Loucy (cell line): ENCODE measurements at regions not wholly inside any gene's neighbourhood (a gene's known extent, or its start where the extent isn't known, plus 50 kb on each side); places are given as distances from the start of the nearest gene placed in this dataset.
A peak's percentile ranks its signal among the peaks of the same experiment; 100 is the strongest.

Source experiments
- H2AFZ ChIP-seq: fragments of 200-600 bp; sonication (generic); 2 replicates; pipeline ENCODE4 v1.6.0; 2016; ENCODE audit warnings: antibody characterized with exemption, mild to moderate bottlenecking, low read length, moderate library complexity
- H3F3A ChIP-seq: fragments of 200-600 bp; 2 replicates; pipeline ENCODE4 v1.6.0; 2016; ENCODE audit warnings: antibody characterized with exemption, low read depth, mild to moderate bottlenecking
- H3K27me3 ChIP-seq: fragments of 200-600 bp; sonication (generic); 2 replicates; pipeline ENCODE4 v1.6.1; 2014; ENCODE audit warnings: low read length, mild to moderate bottlenecking; ENCODE audit not compliant: insufficient read depth, poor library complexity, severe bottlenecking
- H3K36me3 ChIP-seq: fragments of 200-600 bp; sonication (generic); 2 replicates; pipeline ENCODE4 v1.6.1; 2016; ENCODE audit warnings: low read length; ENCODE audit not compliant: insufficient read depth
- H3K4me1 ChIP-seq: fragments of 200-600 bp; sonication (generic); 2 replicates; pipeline ENCODE4 v1.5.1; 2014; ENCODE audit warnings: low read length, mild to moderate bottlenecking; ENCODE audit not compliant: insufficient read depth, poor library complexity, severe bottlenecking
- H3K4me2 ChIP-seq: fragments of 200-600 bp; sonication (generic); 2 replicates; pipeline ENCODE4 v1.6.0; 2014; ENCODE audit warnings: antibody characterized with exemption, low read length, low read depth, mild to moderate bottlenecking; ENCODE audit not compliant: poor library complexity, severe bottlenecking
- H3K4me3 ChIP-seq: fragments of 200-600 bp; sonication (generic); 2 replicates; pipeline ENCODE4 v1.5.1; 2014; ENCODE audit warnings: low read length, mild to moderate bottlenecking, mixed read lengths; ENCODE audit not compliant: poor library complexity, severe bottlenecking
- H3K79me2 ChIP-seq: fragments of 200-600 bp; sonication (generic); 2 replicates; pipeline ENCODE4 v1.6.1; 2014; ENCODE audit warnings: low read length; ENCODE audit not compliant: insufficient read depth
- H3K9ac ChIP-seq: fragments of 200-600 bp; sonication (generic); 2 replicates; pipeline ENCODE4 v1.6.0; 2014; ENCODE audit warnings: mild to moderate bottlenecking, low read depth, low read length, moderate library complexity; ENCODE audit not compliant: poor library complexity, severe bottlenecking
- H3K9me2 ChIP-seq: fragments of 200-600 bp; sonication (generic); replicated peaks from 2 replicates; pipeline ENCODE4 v1.6.1; 2016; ENCODE audit warnings: low read depth, low read length, mixed read lengths
- H3K9me3 ChIP-seq: fragments of 200-600 bp; sonication (generic); 2 replicates; pipeline ENCODE4 v1.6.1; 2014; ENCODE audit warnings: mild to moderate bottlenecking, antibody characterized with exemption, low read length, low read depth; ENCODE audit not compliant: insufficient read depth
- H4K20me1 ChIP-seq: fragments of 200-600 bp; sonication (generic); 2 replicates; pipeline ENCODE4 v1.6.0; 2014; ENCODE audit warnings: antibody characterized with exemption, low read length, mild to moderate bottlenecking; ENCODE audit not compliant: insufficient read depth, poor library complexity, severe bottlenecking
- CTCF ChIP-seq: fragments of 200-600 bp; sonication (generic); conservative IDR thresholded peaks from 2 replicates; pipeline ENCODE4 v1.5.1; 2014; ENCODE audit warnings: mild to moderate bottlenecking, antibody characterized with exemption, low read length
- EZH2phosphoT487 ChIP-seq: fragments of 200-600 bp; IDR thresholded peaks from 2 replicates; pipeline ENCODE4 v1.6.1; 2018; ENCODE audit warnings: antibody characterized with exemption, mild to moderate bottlenecking, moderate library complexity, borderline replicate concordance

- peaks cover 49% of the 10 kb centered on the region for H3K4me1 ChIP-seq
- H2AFZ ChIP-seq = peak overlapping the region; percentile 61; the same call in 1 of the 2 replicates
- H4K20me1 ChIP-seq = no peaks in the 10 kb centered on the region
- H3F3A ChIP-seq = no peaks in the 10 kb centered on the region
- no peaks in the 10 kb centered on the region for H3K36me3 ChIP-seq
- H3K9ac ChIP-seq = peak overlapping the region; percentile 22
- no peaks in the 10 kb centered on the region for H3K27me3 ChIP-seq
- H3K4me2 ChIP-seq = peak overlapping the region; percentile 30
- no peaks in the 10 kb centered on the region for H3K79me2 ChIP-seq
- no peaks in the 10 kb centered on the region for H3K9me2 ChIP-seq
- no peak overlapping the region for H3K4me3 ChIP-seq
- no peak for TF ChIP-seq EZH2phosphoT487
- no peak for TF ChIP-seq CTCF
- no peaks in the 10 kb centered on the region for H3K9me3 ChIP-seq
Measured at GRCh38 chr7:50185208-50185607, 92.2 kb upstream of the ZPBP start.

DNA sequence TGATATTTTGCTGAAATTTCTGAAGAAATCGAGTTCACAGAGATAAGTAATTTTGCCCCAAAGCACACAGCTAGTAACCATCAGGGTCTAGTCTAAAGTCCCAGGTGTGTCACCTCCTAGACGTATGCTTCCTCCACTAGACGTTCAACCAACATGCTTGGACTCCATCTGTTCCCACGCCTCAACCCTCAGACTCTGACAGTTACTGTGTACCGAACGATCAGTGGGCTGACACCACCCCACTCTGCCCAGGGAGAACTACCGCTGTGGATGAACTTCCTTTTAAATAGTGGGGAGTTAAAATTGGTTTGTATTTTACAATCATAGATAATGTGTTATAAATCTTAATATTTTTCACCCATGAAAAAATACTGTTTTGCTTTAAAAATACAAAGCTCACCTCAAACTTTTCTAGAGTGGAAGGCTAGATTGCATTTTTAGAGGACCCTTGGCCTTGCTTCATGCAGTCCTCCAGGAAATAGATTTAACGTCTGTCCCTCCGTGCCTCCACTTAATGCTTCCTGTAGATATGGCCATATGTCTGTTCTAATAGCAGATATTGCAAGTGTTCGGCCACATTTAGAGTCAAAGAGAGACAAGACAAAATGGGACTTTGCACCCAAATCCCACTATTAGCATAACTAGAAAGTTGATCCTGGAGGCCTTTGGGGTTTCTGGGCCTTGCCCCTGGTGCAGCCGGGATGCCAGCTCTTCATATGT lies 91.4 kb upstream of the ZPBP start:
- TF ChIP-seq CTCF (no peak), EZH2phosphoT487 (no peak)
- Histone ChIP-seq H3K9me3 (no peaks in the 10 kb centered on the region), H3K4me1 (peaks cover 49% of the 10 kb centered on the region), H3K79me2 (no peaks in the 10 kb centered on the region), H3K4me3 (no peak overlapping the region), H4K20me1 (no peaks in the 10 kb centered on the region), H3K9me2 (no peaks in the 10 kb centered on the region), H2AFZ (0 out of 2 replicates have a peak overlapping the region, but pooled peaks have one; percentile 61), H3K27me3 (no peaks in the 10 kb centered on the region), H3K36me3 (no peaks in the 10 kb centered on the region), H3K9ac (peak overlapping the region; percentile 22), H3K4me2 (peak overlapping the region; percentile 30), H3F3A (no peaks in the 10 kb centered on the region)

DNA sequence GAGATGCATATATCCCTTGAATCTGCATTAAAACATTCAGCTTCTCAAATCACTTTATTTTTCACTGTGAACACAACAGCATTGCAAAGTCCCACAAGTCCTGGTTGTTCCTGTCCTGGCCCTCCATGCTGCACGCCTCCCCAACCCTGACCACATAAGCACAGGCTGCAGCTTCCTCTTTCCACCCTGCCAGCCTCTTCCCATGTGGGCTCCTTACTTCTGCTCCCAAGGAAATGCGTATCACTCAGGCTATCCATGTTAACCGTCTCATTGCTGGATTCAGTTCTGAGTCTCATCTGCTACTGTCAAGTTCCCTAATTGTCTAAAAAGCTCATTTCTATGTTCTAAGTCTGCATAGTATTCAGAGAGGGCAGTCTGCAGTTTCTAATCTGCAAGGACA lies 89.7 kb upstream of the ZPBP start:
- no peaks in the 10 kb centered on the region for H3K36me3 ChIP-seq
- H3K4me3 ChIP-seq = no peak overlapping the region
- peaks cover 49% of the 10 kb centered on the region for H3K4me1 ChIP-seq
- no peak for TF ChIP-seq EZH2phosphoT487
- TF ChIP-seq CTCF = no peak
- H3K4me2 ChIP-seq = no peak overlapping the region
- no peak overlapping the region for H3K9ac ChIP-seq
- H4K20me1 ChIP-seq = no peaks in the 10 kb centered on the region
- H3K9me2 ChIP-seq = no peaks in the 10 kb centered on the region
- no peaks in the 10 kb centered on the region for H3F3A ChIP-seq
- 0 out of 2 replicates have a peak overlapping the region, but pooled peaks have one; percentile 2 for H2AFZ ChIP-seq
- no peaks in the 10 kb centered on the region for H3K79me2 ChIP-seq
- H3K9me3 ChIP-seq = no peaks in the 10 kb centered on the region
- no peaks in the 10 kb centered on the region for H3K27me3 ChIP-seq
